Ishikawa (cell line): ENCODE measurements at regions not wholly inside any gene's neighbourhood (a gene's known extent, or its start where the extent isn't known, plus 50 kb on each side); places are given as distances from the start of the nearest gene placed in this dataset.

Experiments
- CEBPB ChIP-seq: IDR thresholded peaks from 2 replicates; pipeline ENCODE4 v1.6.1; 2012
- CREB1 ChIP-seq: IDR thresholded peaks from 2 replicates; pipeline ENCODE4 v1.6.1; 2012; ENCODE audit warnings: low read depth
- EGR1 ChIP-seq: IDR thresholded peaks from 2 replicates; pipeline ENCODE4 v1.6.1; 2012
- EP300 ChIP-seq: IDR thresholded peaks from 2 replicates; pipeline ENCODE4 v1.6.1; 2012; ENCODE audit warnings: borderline replicate concordance
- FOXM1 ChIP-seq: IDR thresholded peaks from 2 replicates; pipeline ENCODE4 v1.6.1; 2012; ENCODE audit warnings: low read depth, borderline replicate concordance
- MAX ChIP-seq: IDR thresholded peaks from 2 replicates; pipeline ENCODE4 v1.6.1; 2012
- NFIC ChIP-seq: IDR thresholded peaks from 2 replicates; pipeline ENCODE4 v1.6.1; 2012
- RAD21 ChIP-seq: IDR thresholded peaks from 2 replicates; pipeline ENCODE4 v1.6.1; 2012; ENCODE audit warnings: low read depth
- REST ChIP-seq: IDR thresholded peaks from 2 replicates; pipeline ENCODE4 v1.6.1; 2012; ENCODE audit warnings: low read depth, mild to moderate bottlenecking
- TAF1 ChIP-seq: IDR thresholded peaks from 2 replicates; pipeline ENCODE4 v1.6.1; 2012; ENCODE audit warnings: low read depth, mild to moderate bottlenecking
- TCF12 ChIP-seq: IDR thresholded peaks from 2 replicates; pipeline ENCODE4 v1.6.1; 2012; ENCODE audit warnings: low read depth
- TEAD4 ChIP-seq: IDR thresholded peaks from 2 replicates; pipeline ENCODE4 v1.6.1; 2012
- USF1 ChIP-seq: IDR thresholded peaks from 2 replicates; pipeline ENCODE4 v1.6.1; 2012
- YY1 ChIP-seq: IDR thresholded peaks from 2 replicates; pipeline ENCODE4 v1.6.1; 2012; ENCODE audit warnings: low read depth
- ZBTB7A ChIP-seq: IDR thresholded peaks from 2 replicates; pipeline ENCODE4 v1.6.1; 2012; ENCODE audit warnings: low read depth

GRCh38 chr3:81043009-81043408, 718.4 kb downstream of the GBE1 start:
- TF ChIP-seq USF1: no peak
- TF ChIP-seq TEAD4: no peak
- no peak for TF ChIP-seq ZBTB7A
- TF ChIP-seq YY1: no peak
- no peak for TF ChIP-seq EGR1
- no peak for TF ChIP-seq RAD21
- no peak for TF ChIP-seq TAF1
- TF ChIP-seq NFIC: no peak
- TF ChIP-seq EP300: no peak
- no peak for TF ChIP-seq MAX
- no peak for TF ChIP-seq REST
- TF ChIP-seq FOXM1: no peak
- no peak for TF ChIP-seq CEBPB
- no peak for TF ChIP-seq TCF12
- TF ChIP-seq CREB1: no peak

GRCh38 chr3:81041331-81041730, 720.1 kb downstream of the GBE1 start:
- TF ChIP-seq EP300 (no peak), CEBPB (no peak), TEAD4 (no peak), RAD21 (no peak), CREB1 (no peak), YY1 (no peak)

GRCh38 chr3:81040107-81040506, 721.3 kb downstream of the GBE1 start:
- TF ChIP-seq CREB1 (no peak), ZBTB7A (no peak), TCF12 (no peak), USF1 (no peak), TAF1 (no peak)

- TF ChIP-seq MAX (no peak), REST (no peak), ZBTB7A (no peak), CREB1 (no peak), YY1 (no peak), FOXM1 (no peak), USF1 (no peak), TAF1 (no peak), EP300 (no peak), NFIC (no peak), RAD21 (no peak)
Observed at GRCh38 chr3:81033684-81034083, 727.8 kb downstream of the GBE1 start.

- TF ChIP-seq TCF12: no peak
- no peak for TF ChIP-seq TAF1
- TF ChIP-seq TEAD4: no peak
- no peak for TF ChIP-seq FOXM1
- TF ChIP-seq ZBTB7A: no peak
- TF ChIP-seq MAX: no peak
- no peak for TF ChIP-seq REST
- TF ChIP-seq NFIC: no peak
- TF ChIP-seq CREB1: no peak
- no peak for TF ChIP-seq YY1
- no peak for TF ChIP-seq CEBPB
- no peak for TF ChIP-seq USF1
- TF ChIP-seq EP300: no peak
- no peak for TF ChIP-seq EGR1
- TF ChIP-seq RAD21: no peak
Observed at GRCh38 chr3:81033185-81033584, 728.3 kb downstream of the GBE1 start.
